GM19099 (cell line): ENCODE measurements at regions not wholly inside any gene's neighbourhood (a gene's known extent, or its start where the extent isn't known, plus 50 kb on each side); places are given as distances from the start of the nearest gene placed in this dataset.

ENCODE experiments used
- POLR2A ChIP-seq: IDR thresholded peaks from 3 replicates; pipeline ENCODE4 v1.6.1; 2011; ENCODE audit warnings: low read depth; ENCODE audit not compliant: insufficient read length; ENCODE audit errors: extremely low read depth

GRCh38 chr1:4301007-4301406, 353.4 kb upstream of the AJAP1 start:
- TF ChIP-seq POLR2A, result no peak

DNA sequence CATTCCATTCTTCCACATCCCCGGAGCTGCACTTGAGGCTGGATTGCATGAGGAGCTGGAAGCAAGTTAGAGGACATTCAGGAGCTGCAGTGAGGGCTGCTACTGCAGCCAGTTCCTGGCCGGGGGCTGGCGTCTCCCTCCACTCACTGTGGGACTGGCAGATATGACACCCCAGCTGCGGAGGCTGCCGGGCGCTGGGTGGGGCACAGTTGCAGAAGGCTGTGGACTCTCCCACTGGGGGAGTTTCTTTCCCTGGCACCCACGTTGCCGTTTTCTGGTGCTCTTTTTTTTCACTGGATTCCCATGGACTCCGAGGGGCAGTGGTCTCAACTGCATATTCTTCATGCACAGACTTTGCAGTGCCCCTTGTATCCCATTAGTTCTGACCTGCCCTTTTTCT, 351.1 kb upstream of the AJAP1 start:
- TF ChIP-seq POLR2A, result no peak

DNA sequence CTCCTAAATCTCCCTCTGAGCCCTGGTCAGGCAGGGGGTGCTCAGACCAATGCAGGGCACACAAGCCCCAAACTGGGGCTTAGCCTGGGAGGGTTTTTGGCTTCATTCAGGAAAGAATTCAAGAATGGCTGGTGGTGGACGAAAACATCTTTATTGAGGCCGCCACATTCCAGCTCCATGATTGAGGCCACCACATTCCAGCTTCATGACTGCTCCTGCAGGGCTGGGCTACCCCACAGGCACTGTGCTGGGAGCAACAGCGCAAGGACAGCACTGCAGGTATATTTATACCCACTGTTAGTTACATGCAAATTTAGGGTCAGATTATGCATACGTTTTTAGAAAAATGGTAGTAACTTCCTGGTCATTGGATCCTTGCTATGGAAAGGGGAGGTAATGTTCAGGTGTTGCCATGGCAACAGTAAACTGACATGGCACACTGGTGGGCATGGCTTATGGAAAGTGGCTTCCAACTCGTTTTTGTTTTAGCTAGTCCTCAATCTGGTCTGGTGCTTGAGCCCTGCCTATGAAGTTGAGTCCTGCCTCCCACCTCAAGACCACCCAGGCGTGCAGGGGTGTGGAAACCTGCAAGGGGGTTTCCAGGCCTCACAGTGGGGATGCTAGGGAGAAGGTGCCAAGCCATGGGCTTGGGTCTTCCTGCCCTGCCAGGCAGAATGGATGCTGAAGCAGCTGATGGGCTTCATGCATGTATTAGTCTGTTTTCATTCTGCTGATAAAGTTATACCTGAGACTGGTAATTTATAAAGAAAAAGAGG, 348.7 kb upstream of the AJAP1 start:
- TF ChIP-seq POLR2A, result no peak

DNA sequence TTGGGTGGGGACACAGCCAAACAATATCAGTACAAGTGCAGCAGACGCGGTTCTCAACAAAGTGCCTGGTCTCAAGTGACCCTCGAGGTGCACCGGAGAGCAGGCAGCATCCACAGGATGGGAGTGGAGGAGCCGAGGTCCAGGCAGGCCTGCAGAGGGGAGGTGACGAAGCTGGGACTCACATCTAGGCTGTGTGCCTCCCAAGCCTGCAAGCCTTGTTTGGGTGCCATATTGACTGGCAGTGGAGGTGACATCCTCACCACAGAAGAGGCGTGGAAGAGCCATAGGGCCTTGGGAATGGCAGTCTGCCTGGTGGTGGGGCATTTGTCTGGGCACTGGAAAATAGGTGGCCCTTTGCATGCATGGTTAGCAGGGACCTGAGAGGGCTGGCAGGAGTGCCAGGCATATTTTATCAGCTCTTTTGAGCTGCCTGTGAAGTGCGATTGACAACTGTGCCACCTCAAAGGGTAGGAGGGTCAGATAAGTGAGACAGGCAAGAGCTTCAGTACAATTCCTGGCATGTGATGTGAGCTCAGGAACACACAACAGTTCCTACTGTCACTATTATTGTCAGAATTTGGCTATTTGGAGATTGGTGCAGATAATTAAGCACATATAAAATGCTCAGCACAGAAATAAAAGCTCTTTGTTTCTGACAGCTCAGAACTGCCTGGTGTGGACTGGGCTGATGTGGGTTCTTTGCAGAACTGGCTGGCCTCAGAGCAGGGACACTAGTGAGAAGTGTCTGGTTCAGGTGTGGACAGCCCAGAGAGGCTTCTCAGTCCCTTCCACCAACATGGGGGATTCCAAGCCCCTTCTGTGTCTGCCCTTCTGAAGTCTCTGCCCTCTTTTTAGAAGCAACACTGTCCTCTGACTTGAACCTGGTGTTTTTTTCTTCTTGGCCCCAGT, 347.6 kb upstream of the AJAP1 start:
- TF ChIP-seq POLR2A, result no peak

- no peak for TF ChIP-seq POLR2A
These were observed 347.0 kb upstream of the AJAP1 start for GRCh38 chr1:4307468-4307845.

- TF ChIP-seq POLR2A, result no peak
These were observed 346.4 kb upstream of the AJAP1 start for GRCh38 chr1:4307911-4308545.

- TF ChIP-seq POLR2A, result no peak
These were observed 345.6 kb upstream of the AJAP1 start for GRCh38 chr1:4308806-4309205.

- no peak for TF ChIP-seq POLR2A
These were observed 344.6 kb upstream of the AJAP1 start for GRCh38 chr1:4309676-4310320.

DNA sequence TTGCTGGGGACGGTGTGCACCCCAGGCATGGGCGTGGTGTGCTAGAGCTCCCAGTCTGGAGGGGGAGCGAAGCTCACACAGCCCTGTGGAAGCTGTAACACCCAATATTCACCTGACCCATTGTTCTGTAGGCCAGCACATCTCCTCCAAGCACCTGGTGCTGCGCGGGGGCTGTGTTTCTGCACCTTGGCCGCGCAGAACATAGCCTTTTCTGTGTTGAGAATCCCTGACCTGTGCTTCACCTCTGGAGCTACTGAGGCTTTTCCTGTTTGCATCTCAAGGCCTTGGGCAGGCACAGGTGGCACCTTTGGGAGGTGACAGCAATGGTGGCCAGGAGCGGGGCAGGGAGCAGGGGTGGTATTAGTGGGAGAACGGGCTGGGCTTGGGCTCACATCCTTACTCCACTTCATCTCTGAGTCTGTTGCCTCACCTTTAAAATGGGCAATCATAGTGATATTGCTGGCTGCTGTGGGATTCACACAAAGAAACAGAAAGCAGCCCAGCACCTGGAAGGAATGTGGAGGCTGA, 343.9 kb upstream of the AJAP1 start:
- no peak for TF ChIP-seq POLR2A

GRCh38 chr1:4312024-4312423, 342.4 kb upstream of the AJAP1 start:
- no peak for TF ChIP-seq POLR2A

DNA sequence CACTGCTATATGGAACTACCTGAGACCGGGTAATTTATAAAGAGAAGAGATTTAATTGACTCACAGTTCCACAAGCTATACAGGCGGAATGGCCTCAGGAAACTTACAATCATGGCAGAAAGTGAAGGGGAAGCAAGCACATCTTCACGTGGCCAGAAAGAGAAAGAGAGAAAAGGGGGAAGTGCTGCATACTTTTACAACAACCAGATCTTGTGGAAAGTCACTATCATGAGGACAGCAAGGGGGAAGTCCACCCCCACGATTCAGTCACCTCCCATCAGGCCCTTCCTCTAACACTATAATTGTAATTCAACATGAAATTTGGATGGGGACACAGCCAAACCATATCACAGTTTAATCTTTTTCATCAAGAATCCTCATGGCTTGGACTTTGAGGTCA, 339.2 kb upstream of the AJAP1 start:
- TF ChIP-seq POLR2A, result no peak

- no peak for TF ChIP-seq POLR2A
These were observed 337.2 kb upstream of the AJAP1 start for GRCh38 chr1:4317207-4317606.

DNA sequence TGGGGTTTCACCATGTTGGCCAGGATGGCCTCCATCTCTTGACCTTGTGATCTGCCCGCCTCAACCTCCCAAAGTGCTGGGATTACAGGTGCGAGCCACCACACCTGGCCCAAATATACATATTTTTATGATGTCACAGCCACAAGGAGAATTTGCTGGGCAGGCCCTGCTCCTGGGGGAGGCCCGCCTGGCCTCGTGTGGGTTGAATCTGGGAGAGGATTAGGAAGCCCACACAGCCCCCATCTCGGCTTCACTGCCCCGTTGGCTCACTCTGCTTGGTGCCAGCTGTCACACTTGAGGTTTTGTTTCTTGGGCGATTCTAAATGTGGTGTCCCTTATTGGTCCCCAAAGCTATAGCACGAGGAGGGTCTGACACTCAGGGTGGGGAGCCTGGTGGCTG, 335.7 kb upstream of the AJAP1 start:
- no peak for TF ChIP-seq POLR2A

- TF ChIP-seq POLR2A, result no peak
These were observed 334.9 kb upstream of the AJAP1 start for GRCh38 chr1:4319496-4319895.

DNA sequence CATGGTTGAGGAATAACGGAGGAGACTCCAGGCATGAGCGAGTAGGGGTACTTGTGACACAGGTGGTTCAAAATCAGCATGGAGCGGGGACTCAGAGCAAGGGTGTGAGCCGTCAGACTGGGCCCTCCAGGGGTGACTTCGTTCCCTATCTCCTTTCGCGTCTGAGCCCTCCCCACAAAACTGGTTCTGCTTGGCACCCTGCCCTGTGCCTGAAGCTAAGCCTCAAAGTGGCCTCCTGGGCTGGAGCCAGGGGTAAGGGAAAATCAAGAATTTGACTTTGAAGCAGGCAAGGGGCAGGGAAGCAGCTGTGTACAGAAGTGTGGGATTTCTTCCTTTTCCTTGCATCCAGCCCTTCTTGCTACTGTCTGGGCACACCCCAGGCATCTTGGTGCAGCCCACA, 331.5 kb upstream of the AJAP1 start:
- TF ChIP-seq POLR2A, result no peak
